ENCODE measurements at regions not wholly inside any gene's neighbourhood (a gene's known extent, or its start where the extent isn't known, plus 50 kb on each side); places are given as distances from the start of the nearest gene placed in this dataset.

GRCh38 chr12:107512391-107512790 is 173.2 kb upstream of the PWP1 start:
- no TSS peak for BruUV-seq (replicated peaks)
- H2AFZ ChIP-seq (ENCODE audit: low read length): no peak overlapping the region
- H3K4me3 ChIP-seq (ENCODE audit: low read depth, low read length, poor library complexity, severe bottlenecking): no peak overlapping the region
- DNase-seq (ENCODE audit: low spot score): no peak
- H3K9me3 ChIP-seq (ENCODE audit: low read length): no peaks in the 10 kb centered on the region
- no peak overlapping the region for H3K27ac ChIP-seq (ENCODE audit: low read depth, low read length, poor library complexity, severe bottlenecking)
- no peaks in the 10 kb centered on the region for H3K4me1 ChIP-seq (ENCODE audit: insufficient read depth, low read length, poor library complexity, severe bottlenecking)
- H3K9me2 ChIP-seq (ENCODE audit: insufficient read depth, low read length): no peaks in the 10 kb centered on the region
- no peaks in the 10 kb centered on the region for H3K79me2 ChIP-seq (ENCODE audit: insufficient read depth, low read depth, low read length)
- no peaks in the 10 kb centered on the region for H4K20me1 ChIP-seq (ENCODE audit: insufficient read depth, low read length)
- CTCF ChIA-PET (ENCODE audit: unreplicated experiment): no interaction called here
- intact Hi-C loops (cut with micrococcal nuclease; ENCODE audit: unreplicated experiment): no loop called here
- POLR2A ChIA-PET: no interaction called here
- H3K4me2 ChIP-seq (ENCODE audit: low read length): no peak overlapping the region
- TF ChIP-seq CTCF (conservative IDR thresholded peaks at IDR 0.05; ENCODE audit: low read length) (no peak), EZH2phosphoT487 (IDR thresholded peaks at IDR 0.05; ENCODE audit: borderline replicate concordance, low read depth, low read length) (no peak)
- H3K36me3 ChIP-seq (ENCODE audit: insufficient read depth, low read length): no peaks in the 10 kb centered on the region

GRCh38 chr12:107513184-107513583 is 172.4 kb upstream of the PWP1 start:
- no peaks in the 10 kb centered on the region for H4K20me1 ChIP-seq (ENCODE audit: insufficient read depth, low read length)
- no peaks in the 10 kb centered on the region for H3K4me1 ChIP-seq (ENCODE audit: insufficient read depth, low read length, poor library complexity, severe bottlenecking)
- no peaks in the 10 kb centered on the region for H3K79me2 ChIP-seq (ENCODE audit: insufficient read depth, low read depth, low read length)
- H3K4me3 ChIP-seq (ENCODE audit: low read depth, low read length, poor library complexity, severe bottlenecking): no peak overlapping the region
- TF ChIP-seq EZH2phosphoT487 (IDR thresholded peaks at IDR 0.05; ENCODE audit: borderline replicate concordance, low read depth, low read length) (no peak), CTCF (conservative IDR thresholded peaks at IDR 0.05; ENCODE audit: low read length) (no peak)
- H3K9me3 ChIP-seq (ENCODE audit: low read length): no peaks in the 10 kb centered on the region
- BruUV-seq (replicated peaks): no TSS peak
- no peaks in the 10 kb centered on the region for H3K9me2 ChIP-seq (ENCODE audit: insufficient read depth, low read length)
- CTCF ChIA-PET (ENCODE audit: unreplicated experiment): no interaction called here
- intact Hi-C loops (cut with micrococcal nuclease; ENCODE audit: unreplicated experiment): no loop called here
- H3K4me2 ChIP-seq (ENCODE audit: low read length): no peak overlapping the region
- DNase-seq (ENCODE audit: low spot score): no peak
- H3K27ac ChIP-seq (ENCODE audit: low read depth, low read length, poor library complexity, severe bottlenecking): no peak overlapping the region
- POLR2A ChIA-PET: no interaction called here
- no peak overlapping the region for H2AFZ ChIP-seq (ENCODE audit: low read length)
- H3K36me3 ChIP-seq (ENCODE audit: insufficient read depth, low read length): no peaks in the 10 kb centered on the region

GRCh38 chr12:107513636-107514400 is 171.8 kb upstream of the PWP1 start:
- no peak overlapping the region for H3K4me2 ChIP-seq (ENCODE audit: low read length)
- no peak overlapping the region for H2AFZ ChIP-seq (ENCODE audit: low read length)
- no peaks in the 10 kb centered on the region for H3K9me2 ChIP-seq (ENCODE audit: insufficient read depth, low read length)
- no peaks in the 10 kb centered on the region for H3K9me3 ChIP-seq (ENCODE audit: low read length)
- intact Hi-C loops (cut with micrococcal nuclease; ENCODE audit: unreplicated experiment): no loop called here
- H3K4me1 ChIP-seq (ENCODE audit: insufficient read depth, low read length, poor library complexity, severe bottlenecking): no peaks in the 10 kb centered on the region
- BruUV-seq (replicated peaks): no TSS peak
- CTCF ChIA-PET (ENCODE audit: unreplicated experiment): no interaction called here
- no peaks in the 10 kb centered on the region for H3K79me2 ChIP-seq (ENCODE audit: insufficient read depth, low read depth, low read length)
- H3K4me3 ChIP-seq (ENCODE audit: low read depth, low read length, poor library complexity, severe bottlenecking): no peak overlapping the region
- no peak for TF ChIP-seq CTCF (conservative IDR thresholded peaks at IDR 0.05; ENCODE audit: low read length)
- no peak for TF ChIP-seq EZH2phosphoT487 (IDR thresholded peaks at IDR 0.05; ENCODE audit: borderline replicate concordance, low read depth, low read length)
- POLR2A ChIA-PET: no interaction called here
- DNase-seq (ENCODE audit: low spot score): no peak
- no peaks in the 10 kb centered on the region for H3K36me3 ChIP-seq (ENCODE audit: insufficient read depth, low read length)
- H3K27ac ChIP-seq (ENCODE audit: low read depth, low read length, poor library complexity, severe bottlenecking): no peak overlapping the region
- no peaks in the 10 kb centered on the region for H4K20me1 ChIP-seq (ENCODE audit: insufficient read depth, low read length)
